IMR-90 (cell line): ENCODE measurements at regions not wholly inside any gene's neighbourhood (a gene's known extent, or its start where the extent isn't known, plus 50 kb on each side); places are given as distances from the start of the nearest gene placed in this dataset.

Source experiments
- CEBPB ChIP-seq: IDR thresholded peaks from 2 replicates; pipeline ENCODE4 v1.6.1; 2012; ENCODE audit warnings: low read depth, low read length, improper control_type of control experiment
- CHD1 ChIP-seq: IDR thresholded peaks from 2 replicates; pipeline ENCODE4 v1.6.1; 2012; ENCODE audit warnings: low read depth, low read length, improper control_type of control experiment
- CTCF ChIP-seq: conservative IDR thresholded peaks from 2 replicates; pipeline ENCODE4 v1.5.1; 2012; ENCODE audit warnings: mild to moderate bottlenecking, low read depth, low read length, improper control_type of control experiment
- ELK1 ChIP-seq: fragments of 150-350 bp; IDR thresholded peaks from 2 replicates; pipeline ENCODE4 v1.6.1; 2016; ENCODE audit warnings: low read depth, mild to moderate bottlenecking, low read length, moderate library complexity, borderline replicate concordance
- MAZ ChIP-seq: IDR thresholded peaks from 2 replicates; pipeline ENCODE4 v1.6.1; 2012; ENCODE audit warnings: low read depth, mild to moderate bottlenecking, low read length, improper control_type of control experiment, moderate library complexity, borderline replicate concordance
- POLR2A ChIP-seq: IDR thresholded peaks from 2 replicates; pipeline ENCODE4 v1.6.1; 2012; ENCODE audit warnings: mild to moderate bottlenecking, low read depth, low read length
- RAD21 ChIP-seq: IDR thresholded peaks from 2 replicates; pipeline ENCODE4 v1.6.1; 2012; ENCODE audit warnings: low read length, improper control_type of control experiment
- RFX5 ChIP-seq: IDR thresholded peaks from 2 replicates; pipeline ENCODE4 v1.8.0; 2012; ENCODE audit warnings: low read depth, mild to moderate bottlenecking, low read length, moderate library complexity
- USF2 ChIP-seq: fragments of 150-350 bp; IDR thresholded peaks from 2 replicates; pipeline ENCODE4 v1.6.1; 2017; ENCODE audit warnings: mild to moderate bottlenecking, antibody characterized with exemption, low read length, low read depth

- TF ChIP-seq RFX5 (no peak), CTCF (no peak), POLR2A (no peak), RAD21 (no peak), MAZ (no peak), USF2 (no peak), CHD1 (no peak), ELK1 (no peak), CEBPB (no peak)
Observed at GRCh38 chr5:174645677-174646076, 78.7 kb upstream of the MSX2 start.
